Neural cell (in vitro differentiated cells): ENCODE measurements at regions not wholly inside any gene's neighbourhood (a gene's known extent, or its start where the extent isn't known, plus 50 kb on each side); places are given as distances from the start of the nearest gene placed in this dataset.

Experiments
- H2AFZ ChIP-seq: fragments of 200-600, 300-800 bp; sonication (generic), shearing (Covaris generic); 2 replicates; pipeline ENCODE4 v1.6.0; 2014; ENCODE audit warnings: low read depth, mild to moderate bottlenecking, antibody characterized with exemption, low read length, moderate library complexity
- H3F3A ChIP-seq: fragments of 200-600 bp; shearing (Covaris generic); 2 replicates; pipeline ENCODE4 v1.6.1; 2016; ENCODE audit warnings: mild to moderate bottlenecking, moderate library complexity, mixed read lengths, antibody characterized with exemption, low read length; ENCODE audit not compliant: insufficient read depth, poor library complexity, severe bottlenecking
- H3K27ac ChIP-seq: fragments of 200-600, 300-800 bp; sonication (generic), shearing (Covaris generic); 2 replicates; pipeline ENCODE4 v1.5.1; 2014; ENCODE audit warnings: mild to moderate bottlenecking, low read length, moderate library complexity
- H3K27me3 ChIP-seq: fragments of 300-800, 200-600 bp; sonication (generic), shearing (Covaris generic); 2 replicates; pipeline ENCODE4 v1.6.0; 2014; ENCODE audit warnings: mild to moderate bottlenecking, low read depth, low read length, moderate library complexity; ENCODE audit not compliant: insufficient read depth
- H3K36me3 ChIP-seq: fragments of 300-800, 200-600 bp; sonication (generic), shearing (Covaris generic); 2 replicates; pipeline ENCODE4 v1.5.1; 2014; ENCODE audit warnings: mild to moderate bottlenecking, antibody characterized with exemption, low read length, moderate library complexity; ENCODE audit not compliant: insufficient read depth
- H3K4me2 ChIP-seq: fragments of 300-800, 200-600 bp; sonication (generic), shearing (Covaris generic); 2 replicates; pipeline ENCODE4 v1.6.0; 2014; ENCODE audit warnings: mild to moderate bottlenecking, low read length
- H3K4me3 ChIP-seq: fragments of 300-800, 200-600 bp; sonication (generic), shearing (Covaris generic); 2 replicates; pipeline ENCODE4 v1.5.1; 2014; ENCODE audit warnings: mild to moderate bottlenecking, low read length, moderate library complexity
- H3K79me2 ChIP-seq: fragments of 200-600 bp; shearing (Covaris generic); replicated peaks from 2 replicates; pipeline ENCODE4 v1.6.0; 2014; ENCODE audit warnings: mild to moderate bottlenecking, low read length, moderate library complexity; ENCODE audit not compliant: insufficient read depth
- H3K9ac ChIP-seq: fragments of 300-800, 200-600 bp; sonication (generic), shearing (Covaris generic); 2 replicates; pipeline ENCODE4 v1.6.1; 2016; ENCODE audit warnings: mild to moderate bottlenecking, low read length, mixed read lengths
- H3K9me2 ChIP-seq: fragments of 200-600 bp; shearing (Covaris generic); 2 replicates; pipeline ENCODE4 v1.6.1; 2016; ENCODE audit warnings: mild to moderate bottlenecking, low read length, mixed read lengths; ENCODE audit not compliant: insufficient read depth
- H3K9me3 ChIP-seq: fragments of 200-600, 300-800 bp; sonication (generic), shearing (Covaris generic); 2 replicates; pipeline ENCODE4 v1.6.1; 2016; ENCODE audit warnings: mild to moderate bottlenecking, mixed run types, low read length, moderate library complexity, mixed read lengths
- H4K20me1 ChIP-seq: fragments of 200-600 bp; shearing (Covaris generic); 2 replicates; pipeline ENCODE4 v1.6.1; 2016; ENCODE audit warnings: mild to moderate bottlenecking, mixed run types; ENCODE audit not compliant: insufficient read depth
- CTCF ChIP-seq: fragments of 450-650 bp; IDR thresholded peaks from 2 replicates; pipeline ENCODE4 v1.5.1; 2014; ENCODE audit warnings: antibody characterized with exemption, mild to moderate bottlenecking, moderate library complexity; ENCODE audit not compliant: poor library complexity, severe bottlenecking
- EP300 ChIP-seq: fragments of 450-650 bp; conservative IDR thresholded peaks from 2 replicates; pipeline ENCODE4 v1.6.1; 2014; ENCODE audit warnings: antibody characterized with exemption, mild to moderate bottlenecking, moderate library complexity; ENCODE audit not compliant: poor library complexity, severe bottlenecking
- EZH2 ChIP-seq: fragments of 200-600, 300-800 bp; shearing (Covaris generic), sonication (generic); IDR thresholded peaks from 2 replicates; pipeline ENCODE4 v1.6.1; 2014; ENCODE audit warnings: antibody characterized with exemption, low read length, borderline replicate concordance, mild to moderate bottlenecking; ENCODE audit not compliant: insufficient read depth, poor library complexity, severe bottlenecking
- MXI1 ChIP-seq: fragments of 450-650 bp; conservative IDR thresholded peaks from 2 replicates; pipeline ENCODE4 v1.6.1; 2014; ENCODE audit warnings: antibody characterized with exemption, mild to moderate bottlenecking; ENCODE audit not compliant: poor library complexity, severe bottlenecking
- POLR2AphosphoS5 ChIP-seq: IDR thresholded peaks from 2 replicates; pipeline ENCODE4 v1.6.1; 2012
- RAD21 ChIP-seq: fragments of 450-650 bp; conservative IDR thresholded peaks from 2 replicates; pipeline ENCODE4 v1.6.1; 2014; ENCODE audit warnings: antibody characterized with exemption, mild to moderate bottlenecking, moderate library complexity
- REST ChIP-seq: IDR thresholded peaks from 2 replicates; pipeline ENCODE4 v1.6.1; 2012; ENCODE audit warnings: borderline replicate concordance
- SMC3 ChIP-seq: fragments of 450-650 bp; conservative IDR thresholded peaks from 2 replicates; pipeline ENCODE4 v1.6.1; 2014; ENCODE audit warnings: antibody characterized with exemption, mild to moderate bottlenecking, moderate library complexity; ENCODE audit not compliant: poor library complexity
- TAF1 ChIP-seq: IDR thresholded peaks from 2 replicates; pipeline ENCODE4 v1.6.1; 2012; ENCODE audit warnings: low read depth

- Histone ChIP-seq H4K20me1 (no peaks in the 10 kb centered on the region), H3K4me2 (no peak overlapping the region), H3K79me2 (no peaks in the 10 kb centered on the region), H3K36me3 (no peaks in the 10 kb centered on the region), H3K27me3 (no peaks in the 10 kb centered on the region), H3K27ac (no peak overlapping the region), H3K9me3 (no peaks in the 10 kb centered on the region), H2AFZ (no peak overlapping the region), H3F3A (no peaks in the 10 kb centered on the region), H3K4me3 (no peak overlapping the region), H3K9ac (no peak overlapping the region), H3K9me2 (no peaks in the 10 kb centered on the region)
- TF ChIP-seq EP300 = no peak
- no peak for TF ChIP-seq REST
- TF ChIP-seq MXI1 = no peak
- TF ChIP-seq EZH2 = no peak
- no peak for TF ChIP-seq TAF1
Observed at GRCh38 chr10:28969413-28969812, 292.1 kb downstream of the BAMBI start.

GRCh38 chr10:28970231-28970630 is 292.9 kb downstream of the BAMBI start:
- Histone ChIP-seq H3K9me2 (no peaks in the 10 kb centered on the region), H3K4me2 (no peak overlapping the region), H3K4me3 (no peak overlapping the region), H3K27me3 (no peaks in the 10 kb centered on the region), H3K9ac (no peak overlapping the region), H4K20me1 (no peaks in the 10 kb centered on the region), H3F3A (no peaks in the 10 kb centered on the region), H3K79me2 (no peaks in the 10 kb centered on the region), H3K27ac (no peak overlapping the region), H2AFZ (no peak overlapping the region), H3K36me3 (no peaks in the 10 kb centered on the region), H3K9me3 (no peaks in the 10 kb centered on the region)
- TF ChIP-seq CTCF (no peak), EZH2 (no peak), MXI1 (no peak), REST (no peak), TAF1 (no peak), RAD21 (no peak), POLR2AphosphoS5 (no peak), SMC3 (no peak), EP300 (no peak)
